B cell (primary cell): ENCODE measurements at regions not wholly inside any gene's neighbourhood (a gene's known extent, or its start where the extent isn't known, plus 50 kb on each side); places are given as distances from the start of the nearest gene placed in this dataset.

ENCODE experiments used
- ATAC-seq: fragments of 200-7000 bp; cut with Tn5 transposase; one replicate; pipeline ENCODE4 v1.10.0; 2021; ENCODE audit warnings: low read depth, mild to moderate bottlenecking, moderate number of reproducible peaks, moderate library complexity
- CTCF ChIA-PET: fragments of 350-600 bp; sonication (Branson Sonifier 250); formaldehyde crosslinking; loops from one replicate; lab custom pipeline; 2021; ENCODE audit warnings: antibody characterized with exemption, inconsistent platforms; lab: Charles Lee
- POLR2A ChIA-PET: fragments of 350-600 bp; sonication (Branson Sonifier 250); formaldehyde crosslinking; loops from one replicate; lab custom pipeline; 2021; ENCODE audit warnings: antibody characterized with exemption; lab: Charles Lee
- DNase-seq: peaks from one replicate; pipeline ENCODE4 v3.0.0; 2013
- H2AFZ ChIP-seq: 2 replicates; pipeline ENCODE4 v1.6.1; 2012; ENCODE audit warnings: mild to moderate bottlenecking, low read depth, low read length; ENCODE audit not compliant: insufficient read depth, poor library complexity, severe bottlenecking
- H3K27ac ChIP-seq, 2 donors: 1 replicate in 1 of 2; 2 replicates in 1 of 2; pipeline ENCODE4 v1.5.1; 2012 to 2013; ENCODE audit warnings: low read length in 2 of 2, mild to moderate bottlenecking in 2 of 2, moderate library complexity in 1 of 2
- H3K27me3 ChIP-seq, 4 experiments: fragments of 200-600 bp in 1 of 4; sonication (generic) in 1 of 4; replicated peaks in 1 of 4; 1 replicate in 2 of 4; 2 replicates in 2 of 4; pipeline versions ENCODE4 v1.6.1 to v1.7.0; 2013 to 2016; ENCODE audit warnings: low read length in 3 of 4, mild to moderate bottlenecking in 2 of 4, mixed read lengths in 1 of 4, moderate library complexity in 1 of 4; ENCODE audit not compliant: insufficient read depth in 4 of 4, control insufficient read depth in 3 of 4; ENCODE audit errors: control extremely low read depth in 1 of 4
- H3K36me3 ChIP-seq, 2 experiments: replicated peaks in 1 of 2; 1 replicate in 1 of 2; 2 replicates in 1 of 2; pipeline versions ENCODE4 v1.6.1 to v1.7.1; 2013; ENCODE audit warnings: low read length in 1 of 2; ENCODE audit not compliant: insufficient read depth in 2 of 2, control insufficient read depth in 1 of 2; ENCODE audit errors: control extremely low read depth in 1 of 2, extremely low read depth in 1 of 2
- H3K4me1 ChIP-seq, 2 donors: fragments of 200-600 bp in 1 of 2; sonication (generic) in 1 of 2; 1 replicate in 1 of 2; 2 replicates in 1 of 2; pipeline versions ENCODE4 v1.5.1 to v1.6.1; 2013 to 2017; ENCODE audit warnings: low read length in 2 of 2; ENCODE audit not compliant: control insufficient read depth in 2 of 2, insufficient read depth in 2 of 2
- H3K4me2 ChIP-seq: replicated peaks from 2 replicates; pipeline ENCODE3; 2012; ENCODE audit warnings: mild to moderate bottlenecking, low read depth, low read length; ENCODE audit not compliant: poor library complexity, severe bottlenecking
- H3K4me3 ChIP-seq, 5 experiments: fragments of 200-600 bp in 1 of 5; sonication (generic) in 1 of 5; 1 replicate in 3 of 5; 2 replicates in 2 of 5; pipeline versions ENCODE4 v1.5.1 to v1.7.0; 2011 to 2016; ENCODE audit warnings: low read length in 4 of 5, mild to moderate bottlenecking in 4 of 5, low read depth in 2 of 5, control low read depth in 1 of 5, moderate library complexity in 1 of 5; ENCODE audit not compliant: insufficient read depth in 1 of 5; ENCODE audit errors: control extremely low read depth in 1 of 5, extremely low read depth in 1 of 5
- H3K79me2 ChIP-seq: fragments of 200-600 bp; sonication (generic); one replicate; pipeline ENCODE4 v1.6.0; 2016; ENCODE audit warnings: low read length; ENCODE audit not compliant: control insufficient read depth, insufficient read depth
- H3K9ac ChIP-seq: fragments of 200-600 bp; sonication (generic); 2 replicates; pipeline ENCODE4 v1.6.1; 2017; ENCODE audit warnings: mild to moderate bottlenecking, low read length, moderate library complexity
- H3K9me3 ChIP-seq, 3 donors: one replicate each; pipeline versions ENCODE4 v1.6.1 to v1.7.1; 2013; ENCODE audit warnings: low read length in 2 of 3; ENCODE audit not compliant: control insufficient read depth in 2 of 3, insufficient read depth in 1 of 3; ENCODE audit errors: control extremely low read depth in 1 of 3
- H4K20me1 ChIP-seq: 2 replicates; pipeline ENCODE4 v1.6.0; 2012; ENCODE audit warnings: mild to moderate bottlenecking, low read length; ENCODE audit not compliant: insufficient read depth, control insufficient read depth, poor library complexity, severe bottlenecking
- H3K27ac Mint-ChIP-seq: one replicate; pipeline ENCODE4 v1.8.0; 2021; ENCODE audit warnings: mixed read lengths
- H3K27me3 Mint-ChIP-seq: one replicate; pipeline ENCODE4 v1.8.0; 2021; ENCODE audit warnings: mixed read lengths
- H3K4me1 Mint-ChIP-seq: one replicate; pipeline ENCODE4 v1.8.0; 2021; ENCODE audit warnings: mixed read lengths
- H3K4me3 Mint-ChIP-seq: one replicate; pipeline ENCODE4 v1.8.0; 2021; ENCODE audit warnings: mixed read lengths
- H3K9me3 Mint-ChIP-seq: one replicate; pipeline ENCODE4 v1.8.0; 2022; ENCODE audit warnings: mixed read lengths; ENCODE audit not compliant: insufficient read depth
- EZH2 ChIP-seq: IDR thresholded peaks from 2 replicates; pipeline ENCODE4 v1.6.1; 2012; ENCODE audit warnings: borderline replicate concordance, low read depth, mild to moderate bottlenecking, moderate library complexity, low read length; ENCODE audit not compliant: insufficient read depth, poor library complexity, severe bottlenecking
- WGBS: methylation state at CpG from one replicate; pipeline ENCODE4 v1.1.5; 2013; ENCODE audit warnings: missing lambda C conversion rate; ENCODE audit not compliant: insufficient coverage; 5-methylcytosine and 5-hydroxymethylcytosine counted together
- intact Hi-C: fragments of 100-400 bp; cut with micrococcal nuclease; formaldehyde crosslinking; loops from one replicate; pipeline ENCODE4 v1.10.0; 2022
- TF ChIP-seq, protein P1 (sequence below): fragments of 200-600 bp; IDR thresholded peaks from one replicate; pipeline ENCODE4 v1.8.0; 2022; ENCODE audit warnings: antibody characterized with exemption, mild to moderate bottlenecking

DNA sequence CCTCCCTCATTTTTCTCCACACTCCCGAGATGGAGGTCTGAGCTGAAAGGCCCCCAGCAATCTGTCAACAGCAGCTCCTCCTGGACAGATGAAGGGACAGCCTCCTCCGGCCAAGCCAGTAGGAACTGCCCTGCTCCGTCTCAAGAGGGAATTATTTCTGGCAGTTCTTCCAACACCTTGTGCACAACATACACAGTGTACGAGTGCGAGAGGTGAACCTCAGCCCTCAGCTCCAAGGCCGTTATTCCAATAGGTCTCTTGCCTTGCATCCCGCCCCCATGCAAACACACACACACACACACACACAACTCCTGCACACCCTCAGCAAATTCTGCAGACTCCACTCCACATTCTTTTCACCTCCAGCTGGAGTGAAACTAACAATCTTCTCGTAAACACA is 181.7 kb upstream of the FAR2 start:
- Mint-ChIP-seq H3K4me1 (no peaks in the 10 kb centered on the region), H3K27me3 (peaks cover 3% of the 10 kb centered on the region), H3K4me3 (no peak overlapping the region), H3K9me3 (no peaks in the 10 kb centered on the region), H3K27ac (no peak overlapping the region)
- H3K27ac ChIP-seq, result no peak overlapping the region
- no peaks in the 10 kb centered on the region for H4K20me1 ChIP-seq
- H3K9me3 ChIP-seq, result peaks cover 0 to 2% (median 0%) of the 10 kb centered on the region in 3 donors
- ATAC-seq (no peak), DNase-seq (no peak)
- no peaks in the 10 kb centered on the region for H3K36me3 ChIP-seq
- POLR2A ChIA-PET, result no interaction called here
- no peaks in the 10 kb centered on the region for H3K4me1 ChIP-seq
- H2AFZ ChIP-seq, result no peak overlapping the region
- H3K4me3 ChIP-seq, result no peak overlapping the region
- H3K79me2 ChIP-seq, result no peaks in the 10 kb centered on the region
- intact Hi-C loops, result no loop called here
- CTCF ChIA-PET, result no interaction called here
- 93% methylated on average over 7 of the region's 8 CpGs for WGBS
- no peak overlapping the region for H3K9ac ChIP-seq
- TF ChIP-seq, protein P1, sequence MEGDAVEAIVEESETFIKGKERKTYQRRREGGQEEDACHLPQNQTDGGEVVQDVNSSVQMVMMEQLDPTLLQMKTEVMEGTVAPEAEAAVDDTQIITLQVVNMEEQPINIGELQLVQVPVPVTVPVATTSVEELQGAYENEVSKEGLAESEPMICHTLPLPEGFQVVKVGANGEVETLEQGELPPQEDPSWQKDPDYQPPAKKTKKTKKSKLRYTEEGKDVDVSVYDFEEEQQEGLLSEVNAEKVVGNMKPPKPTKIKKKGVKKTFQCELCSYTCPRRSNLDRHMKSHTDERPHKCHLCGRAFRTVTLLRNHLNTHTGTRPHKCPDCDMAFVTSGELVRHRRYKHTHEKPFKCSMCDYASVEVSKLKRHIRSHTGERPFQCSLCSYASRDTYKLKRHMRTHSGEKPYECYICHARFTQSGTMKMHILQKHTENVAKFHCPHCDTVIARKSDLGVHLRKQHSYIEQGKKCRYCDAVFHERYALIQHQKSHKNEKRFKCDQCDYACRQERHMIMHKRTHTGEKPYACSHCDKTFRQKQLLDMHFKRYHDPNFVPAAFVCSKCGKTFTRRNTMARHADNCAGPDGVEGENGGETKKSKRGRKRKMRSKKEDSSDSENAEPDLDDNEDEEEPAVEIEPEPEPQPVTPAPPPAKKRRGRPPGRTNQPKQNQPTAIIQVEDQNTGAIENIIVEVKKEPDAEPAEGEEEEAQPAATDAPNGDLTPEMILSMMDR, result no peak
- TF ChIP-seq EZH2, result no peak
- no peaks in the 10 kb centered on the region for H3K27me3 ChIP-seq
- no peak overlapping the region for H3K4me2 ChIP-seq

- CTCF ChIA-PET, result no interaction called here
- no peak overlapping the region for H2AFZ ChIP-seq
- Mint-ChIP-seq H3K4me1 (no peaks in the 10 kb centered on the region), H3K4me3 (no peak overlapping the region), H3K27me3 (peaks cover 3% of the 10 kb centered on the region), H3K27ac (no peak overlapping the region), H3K9me3 (no peaks in the 10 kb centered on the region)
- no peaks in the 10 kb centered on the region for H3K27me3 ChIP-seq
- H4K20me1 ChIP-seq, result no peaks in the 10 kb centered on the region
- peaks cover 0 to 2% (median 0%) of the 10 kb centered on the region in 3 donors for H3K9me3 ChIP-seq
- no peaks in the 10 kb centered on the region for H3K79me2 ChIP-seq
- no peak overlapping the region for H3K4me3 ChIP-seq
- TF ChIP-seq, protein P1, result no peak
- TF ChIP-seq EZH2, result no peak
- H3K4me1 ChIP-seq, result no peaks in the 10 kb centered on the region
- intact Hi-C loops, result no loop called here
- H3K36me3 ChIP-seq, result no peaks in the 10 kb centered on the region
- POLR2A ChIA-PET, result no interaction called here
- ATAC-seq (no peak), DNase-seq (no peak)
- no peak overlapping the region for H3K4me2 ChIP-seq
- H3K27ac ChIP-seq, result no peak overlapping the region
- 90% methylated on average over 1 of the region's 2 CpGs for WGBS
- no peak overlapping the region for H3K9ac ChIP-seq
Measured at GRCh38 chr12:28973491-28973890, 175.6 kb upstream of the FAR2 start.
